Panc1 (cell line): ENCODE measurements at regions not wholly inside any gene's neighbourhood (a gene's known extent, or its start where the extent isn't known, plus 50 kb on each side); places are given as distances from the start of the nearest gene placed in this dataset.

Experiments
- ATAC-seq: fragments of 200-7000 bp; cut with Tn5 transposase; 2 replicates; pipeline ENCODE4 v1.9.1; 2020; ENCODE audit warnings: mild to moderate bottlenecking, moderate library complexity
- BruUV-seq: library from RNA; stranded (reverse); fragments of 400-500 nt; replicated peaks from 2 replicates; lab custom pipeline; 2021; lab: Mats Ljungman, UMichigan
- CTCF ChIA-PET: fragments of 300-600 bp; sonication (Branson Sonifier 250); formaldehyde crosslinking; loops from one replicate; lab custom pipeline; 2022; ENCODE audit warnings: antibody characterized with exemption; lab: Charles Lee
- POLR2A ChIA-PET: fragments of 300-600 bp; sonication (Branson Sonifier 250); formaldehyde crosslinking; loops from one replicate; lab custom pipeline; 2022; ENCODE audit warnings: antibody characterized with exemption; lab: Charles Lee
- DNase-seq: peaks from one replicate; pipeline ENCODE4 v3.0.0-alpha.2; 2010; ENCODE audit warnings: low read depth, low spot score
- H3K27ac ChIP-seq: 2 replicates; pipeline ENCODE4 v1.5.1; 2011; ENCODE audit warnings: mild to moderate bottlenecking, low read length, inconsistent platforms
- H3K27me3 ChIP-seq: fragments of 200-500 bp; sonication (Bioruptor generic); 2 replicates; pipeline ENCODE4 v1.6.0; 2014; ENCODE audit warnings: low read length, inconsistent platforms; ENCODE audit not compliant: control insufficient read depth, insufficient read depth
- H3K36me3 ChIP-seq: fragments of 200-500 bp; sonication (Bioruptor generic); 2 replicates; pipeline ENCODE4 v1.5.1; 2014; ENCODE audit warnings: inconsistent platforms, mild to moderate bottlenecking, low read length, moderate library complexity; ENCODE audit not compliant: control insufficient read depth, insufficient read depth
- H3K4me1 ChIP-seq: 2 replicates; pipeline ENCODE4 v1.5.1; 2011; ENCODE audit warnings: inconsistent platforms, mild to moderate bottlenecking, low read length, moderate library complexity; ENCODE audit not compliant: control insufficient read depth, insufficient read depth
- H3K4me3 ChIP-seq, 2 experiments: 2 replicates each; pipeline ENCODE4 v1.5.1; 2011 to 2012; ENCODE audit warnings: low read depth in 2 of 2, low read length in 2 of 2, mild to moderate bottlenecking in 2 of 2, inconsistent platforms in 1 of 2, moderate library complexity in 1 of 2
- H3K9me3 ChIP-seq: fragments of 200-500 bp; sonication (Bioruptor generic); 2 replicates; pipeline ENCODE4 v1.5.1; 2014; ENCODE audit warnings: low read depth, mild to moderate bottlenecking, inconsistent platforms, low read length, moderate library complexity; ENCODE audit not compliant: control insufficient read depth, insufficient read depth
- POLR2AphosphoS5 ChIP-seq: IDR thresholded peaks from 2 replicates; pipeline ENCODE4 v1.6.1; 2012; ENCODE audit warnings: mild to moderate bottlenecking, low read depth, low read length, moderate library complexity
- REST ChIP-seq, 2 experiments: IDR thresholded peaks; 2 replicates each; pipeline ENCODE4 v1.6.1; 2011 to 2012; ENCODE audit warnings: low read depth in 2 of 2, control low read depth in 1 of 2, low read length in 1 of 2, mild to moderate bottlenecking in 1 of 2, moderate library complexity in 1 of 2; ENCODE audit not compliant: insufficient read depth in 1 of 2
- SIN3A ChIP-seq: IDR thresholded peaks from 2 replicates; pipeline ENCODE4 v1.6.1; 2012; ENCODE audit warnings: low read depth, mild to moderate bottlenecking, low read length, moderate library complexity, borderline replicate concordance; ENCODE audit not compliant: insufficient read depth
- TCF7L2 ChIP-seq: IDR thresholded peaks from 2 replicates; pipeline ENCODE4 v1.6.1; 2011; ENCODE audit warnings: mild to moderate bottlenecking, low read depth, low read length, inconsistent platforms
- in situ Hi-C: cut with HindIII; loops from 2 replicates; pipeline ENCODE4 v1.10.0; 2016; ENCODE audit warnings: low sequenced_read_pairs, low pct_unique_long_range_greater_than_20kb
- intact Hi-C: fragments of 100-400 bp; cut with micrococcal nuclease; formaldehyde crosslinking; loops from one replicate; pipeline ENCODE4 v1.10.0; 2022; ENCODE audit not compliant: unreplicated experiment
- TF ChIP-seq, protein P1 (sequence below): fragments of 450-650 bp; IDR thresholded peaks from 2 replicates; pipeline ENCODE4 v1.5.1; 2017; ENCODE audit warnings: mild to moderate bottlenecking

GRCh38 chr3:107117156-107117555, 260.1 kb upstream of the CCDC54 start:
- H3K4me3 ChIP-seq: no peak overlapping the region
- H3K4me1 ChIP-seq: 0 out of 2 replicates have a peak, but pooled peaks cover 2% of the 10 kb centered on the region
- TF ChIP-seq POLR2AphosphoS5 (no peak), REST (IDR thresholded peaks at IDR 0.05; ENCODE audit: insufficient read depth in 1 of 2, low read depth in 2 of 2, low read length in 1 of 2) (no peak), TCF7L2 (no peak), SIN3A (no peak)
- TF ChIP-seq, protein P1, sequence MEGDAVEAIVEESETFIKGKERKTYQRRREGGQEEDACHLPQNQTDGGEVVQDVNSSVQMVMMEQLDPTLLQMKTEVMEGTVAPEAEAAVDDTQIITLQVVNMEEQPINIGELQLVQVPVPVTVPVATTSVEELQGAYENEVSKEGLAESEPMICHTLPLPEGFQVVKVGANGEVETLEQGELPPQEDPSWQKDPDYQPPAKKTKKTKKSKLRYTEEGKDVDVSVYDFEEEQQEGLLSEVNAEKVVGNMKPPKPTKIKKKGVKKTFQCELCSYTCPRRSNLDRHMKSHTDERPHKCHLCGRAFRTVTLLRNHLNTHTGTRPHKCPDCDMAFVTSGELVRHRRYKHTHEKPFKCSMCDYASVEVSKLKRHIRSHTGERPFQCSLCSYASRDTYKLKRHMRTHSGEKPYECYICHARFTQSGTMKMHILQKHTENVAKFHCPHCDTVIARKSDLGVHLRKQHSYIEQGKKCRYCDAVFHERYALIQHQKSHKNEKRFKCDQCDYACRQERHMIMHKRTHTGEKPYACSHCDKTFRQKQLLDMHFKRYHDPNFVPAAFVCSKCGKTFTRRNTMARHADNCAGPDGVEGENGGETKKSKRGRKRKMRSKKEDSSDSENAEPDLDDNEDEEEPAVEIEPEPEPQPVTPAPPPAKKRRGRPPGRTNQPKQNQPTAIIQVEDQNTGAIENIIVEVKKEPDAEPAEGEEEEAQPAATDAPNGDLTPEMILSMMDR: no peak
- ChIA-PET CTCF (no interaction called here), POLR2A (no interaction called here)
- no peaks in the 10 kb centered on the region for H3K9me3 ChIP-seq
- in situ Hi-C loops: no loop called here
- H3K27me3 ChIP-seq: no peaks in the 10 kb centered on the region
- intact Hi-C loops: no loop called here
- no peak overlapping the region for H3K27ac ChIP-seq
- ATAC-seq: no peak
- DNase-seq: no peak
- no peaks in the 10 kb centered on the region for H3K36me3 ChIP-seq
- BruUV-seq: no TSS peak

- no peaks in the 10 kb centered on the region for H3K36me3 ChIP-seq
- ATAC-seq (no peak), DNase-seq (peak; percentile 10)
- intact Hi-C loops: no loop called here
- no peaks in the 10 kb centered on the region for H3K9me3 ChIP-seq
- in situ Hi-C loops: no loop called here
- TF ChIP-seq POLR2AphosphoS5: no peak
- TF ChIP-seq, protein P1: peak; percentile 68
- no peaks in the 10 kb centered on the region for H3K27me3 ChIP-seq
- no peak overlapping the region for H3K4me3 ChIP-seq
- H3K4me1 ChIP-seq: 0 out of 2 replicates have a peak, but pooled peaks cover 2% of the 10 kb centered on the region
- no TSS peak for BruUV-seq
- H3K27ac ChIP-seq: no peak overlapping the region
- POLR2A ChIA-PET: no interaction called here
- CTCF ChIA-PET: no interaction called here
Observed at GRCh38 chr3:107117922-107118536, 259.2 kb upstream of the CCDC54 start.
